ENCODE measurements at regions not wholly inside any gene's neighbourhood (a gene's known extent, or its start where the extent isn't known, plus 50 kb on each side); places are given as distances from the start of the nearest gene placed in this dataset.
"Not testable (repeated sequence)": the region's sequence is repeated elsewhere in the genome, so short reads cannot be mapped to it uniquely, and the experiment has no call there.

GRCh38 chr15:50857763-50858162 is 50.7 kb upstream of the AP4E1 start:
- in situ Hi-C loops (cut with HindIII; ENCODE audit: low pct_ligation_motif_present, low pct_unique_long_range_greater_than_20kb, low sequenced_read_pairs) = no loop called here
- DNase-seq = no peak

GRCh38 chr15:50854601-50855490 is 53.6 kb upstream of the AP4E1 start:
- in situ Hi-C loops (cut with HindIII; ENCODE audit: low pct_ligation_motif_present, low pct_unique_long_range_greater_than_20kb, low sequenced_read_pairs) = no loop called here
- no peak for DNase-seq

- DNase-seq = no peak
- in situ Hi-C loops (cut with HindIII; ENCODE audit: low pct_ligation_motif_present, low pct_unique_long_range_greater_than_20kb, low sequenced_read_pairs) = no loop called here
These were observed 58.5 kb upstream of the AP4E1 start for GRCh38 chr15:50850003-50850402.

- no peak for DNase-seq
- in situ Hi-C loops (cut with HindIII; ENCODE audit: low pct_ligation_motif_present, low pct_unique_long_range_greater_than_20kb, low sequenced_read_pairs) = no loop called here
These were observed 60.1 kb upstream of the AP4E1 start for GRCh38 chr15:50848349-50848748.

- DNase-seq; in situ Hi-C loops (cut with HindIII; ENCODE audit: low pct_ligation_motif_present, low pct_unique_long_range_greater_than_20kb, low sequenced_read_pairs): not testable (repeated sequence)
These were observed 63.3 kb upstream of the AP4E1 start for GRCh38 chr15:50845181-50845580.

- in situ Hi-C loops (cut with HindIII; ENCODE audit: low pct_ligation_motif_present, low pct_unique_long_range_greater_than_20kb, low sequenced_read_pairs) = no loop called here
- no peak for DNase-seq
These were observed 68.0 kb upstream of the AP4E1 start for GRCh38 chr15:50840520-50840919.

GRCh38 chr15:50837256-50837770 is 71.2 kb upstream of the AP4E1 start:
- in situ Hi-C loops (cut with HindIII; ENCODE audit: low pct_ligation_motif_present, low pct_unique_long_range_greater_than_20kb, low sequenced_read_pairs) = no loop called here
- DNase-seq = no peak

GRCh38 chr15:50830477-50831354 is 65.2 kb upstream of the SPPL2A start:
- in situ Hi-C loops (cut with HindIII; ENCODE audit: low pct_ligation_motif_present, low pct_unique_long_range_greater_than_20kb, low sequenced_read_pairs) = no loop called here
- no peak for DNase-seq

- in situ Hi-C loops (cut with HindIII; ENCODE audit: low pct_ligation_motif_present, low pct_unique_long_range_greater_than_20kb, low sequenced_read_pairs) = no loop called here
- peak; percentile 85 for DNase-seq
These were observed 63.2 kb upstream of the SPPL2A start for GRCh38 chr15:50828610-50829206.

- DNase-seq = no peak
- in situ Hi-C loops (cut with HindIII; ENCODE audit: low pct_ligation_motif_present, low pct_unique_long_range_greater_than_20kb, low sequenced_read_pairs) = no loop called here
These were observed 60.4 kb upstream of the SPPL2A start for GRCh38 chr15:50825946-50826345.

- no peak for DNase-seq
- in situ Hi-C loops (cut with HindIII; ENCODE audit: low pct_ligation_motif_present, low pct_unique_long_range_greater_than_20kb, low sequenced_read_pairs) = no loop called here
These were observed 59.0 kb upstream of the SPPL2A start for GRCh38 chr15:50824514-50824913.

GRCh38 chr15:50823281-50823680 is 57.8 kb upstream of the SPPL2A start:
- no peak for DNase-seq
- in situ Hi-C loops (cut with HindIII; ENCODE audit: low pct_ligation_motif_present, low pct_unique_long_range_greater_than_20kb, low sequenced_read_pairs) = no loop called here

- no peak for DNase-seq
- in situ Hi-C loops (cut with HindIII; ENCODE audit: low pct_ligation_motif_present, low pct_unique_long_range_greater_than_20kb, low sequenced_read_pairs) = no loop called here
These were observed 56.0 kb upstream of the SPPL2A start for GRCh38 chr15:50821476-50821875.

- in situ Hi-C loops (cut with HindIII; ENCODE audit: low pct_ligation_motif_present, low pct_unique_long_range_greater_than_20kb, low sequenced_read_pairs) = no loop called here
- no peak for DNase-seq
These were observed 55.4 kb upstream of the SPPL2A start for GRCh38 chr15:50820808-50821382.

GRCh38 chr15:50819344-50819743 is 53.8 kb upstream of the SPPL2A start:
- DNase-seq = no peak
- in situ Hi-C loops (cut with HindIII; ENCODE audit: low pct_ligation_motif_present, low pct_unique_long_range_greater_than_20kb, low sequenced_read_pairs) = no loop called here

GRCh38 chr15:50815958-50816590 is 50.6 kb upstream of the SPPL2A start:
- in situ Hi-C loops (cut with HindIII; ENCODE audit: low pct_ligation_motif_present, low pct_unique_long_range_greater_than_20kb, low sequenced_read_pairs) = no loop called here
- DNase-seq = no peak
